Subcutaneous abdominal adipose tissue (tissue), 5 donors: ENCODE measurements at regions not wholly inside any gene's neighbourhood (a gene's known extent, or its start where the extent isn't known, plus 50 kb on each side); places are given as distances from the start of the nearest gene placed in this dataset.

Source experiments
- H3K27ac ChIP-seq: one replicate; pipeline ENCODE4 v1.7.0; 2013; ENCODE audit warnings: low read depth, mild to moderate bottlenecking, inconsistent platforms, low read length, moderate library complexity
- H3K27me3 ChIP-seq, 5 donors: one replicate each; pipeline ENCODE4 v1.7.0; 2013; ENCODE audit warnings: low read length in 5 of 5, inconsistent platforms in 1 of 5; ENCODE audit not compliant: control insufficient read depth in 5 of 5, insufficient read depth in 4 of 5
- H3K36me3 ChIP-seq, 5 donors: one replicate each; pipeline ENCODE4 v1.7.0; 2013; ENCODE audit warnings: low read length in 5 of 5; ENCODE audit not compliant: control insufficient read depth in 5 of 5, insufficient read depth in 5 of 5
- H3K4me1 ChIP-seq, 5 donors: one replicate each; pipeline ENCODE4 v1.7.0; 2013; ENCODE audit warnings: low read length in 5 of 5, mild to moderate bottlenecking in 3 of 5, moderate library complexity in 1 of 5; ENCODE audit not compliant: control insufficient read depth in 5 of 5, insufficient read depth in 5 of 5
- H3K4me3 ChIP-seq, 5 donors: one replicate each; pipeline ENCODE4 v1.7.0; 2013; ENCODE audit warnings: low read length in 5 of 5, low read depth in 1 of 5
- H3K9ac ChIP-seq, 5 donors: one replicate each; pipeline ENCODE4 v1.7.0; 2013; ENCODE audit warnings: low read length in 5 of 5, mild to moderate bottlenecking in 4 of 5, moderate library complexity in 3 of 5
- H3K9me3 ChIP-seq, 5 donors: one replicate each; pipeline ENCODE4 v1.7.0; 2013; ENCODE audit warnings: low read length in 5 of 5; ENCODE audit not compliant: control insufficient read depth in 5 of 5
- donor health status: healthy.
- donor health status: healthy.
- donor health status: healthy.
- donor health status: healthy.
- donor health status: healthy.

DNA sequence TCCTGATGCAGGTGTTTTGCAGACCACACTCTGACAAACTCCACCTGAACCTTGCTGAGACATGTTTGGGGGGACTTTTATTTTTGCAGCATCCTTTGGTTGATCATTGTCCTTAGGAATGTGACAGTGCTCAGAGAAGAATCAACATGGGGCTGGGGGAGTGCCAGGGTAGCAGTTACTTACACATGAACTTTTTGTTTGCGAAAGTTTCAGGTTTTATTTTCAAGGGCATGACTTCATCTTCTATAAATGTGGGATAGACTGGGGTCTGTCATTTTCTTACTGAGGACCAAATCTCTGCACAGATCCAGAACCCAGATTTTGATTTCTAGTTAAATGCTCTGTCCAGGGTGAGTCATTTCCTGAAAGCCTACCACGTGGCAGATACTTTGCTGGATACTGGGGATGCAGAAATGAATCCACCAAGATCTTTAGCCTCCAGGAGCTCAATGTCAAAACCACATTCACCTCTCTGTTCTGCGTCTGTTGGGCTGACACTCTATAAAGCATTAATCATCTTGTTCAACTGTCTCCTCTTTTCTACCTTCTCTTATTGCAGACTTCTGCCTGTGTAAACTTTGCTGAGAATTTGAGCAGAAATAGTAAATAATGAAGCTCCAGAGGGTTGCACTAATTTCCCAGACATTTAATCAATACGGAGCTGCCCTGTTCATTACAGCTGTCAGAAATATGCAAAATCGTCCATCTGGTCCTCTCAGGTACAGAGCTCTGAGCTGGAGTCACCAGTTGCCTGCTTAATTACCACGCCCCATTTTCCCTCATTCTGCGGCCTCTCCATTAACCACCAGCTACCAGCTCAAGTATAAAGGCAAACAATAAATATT, 387.9 kb downstream of the MIAT start:
- no peaks in the 10 kb centered on the region for H3K27me3 ChIP-seq
- no peak overlapping the region for H3K4me3 ChIP-seq
- peaks cover 0 to 5% (median 4%) of the 10 kb centered on the region in 5 donors for H3K9me3 ChIP-seq
- H3K27ac ChIP-seq = no peak overlapping the region
- peaks cover 0 to 8% (median 6%) of the 10 kb centered on the region in 5 donors for H3K4me1 ChIP-seq
- H3K36me3 ChIP-seq = no peaks in the 10 kb centered on the region
- no peak overlapping the region for H3K9ac ChIP-seq

DNA sequence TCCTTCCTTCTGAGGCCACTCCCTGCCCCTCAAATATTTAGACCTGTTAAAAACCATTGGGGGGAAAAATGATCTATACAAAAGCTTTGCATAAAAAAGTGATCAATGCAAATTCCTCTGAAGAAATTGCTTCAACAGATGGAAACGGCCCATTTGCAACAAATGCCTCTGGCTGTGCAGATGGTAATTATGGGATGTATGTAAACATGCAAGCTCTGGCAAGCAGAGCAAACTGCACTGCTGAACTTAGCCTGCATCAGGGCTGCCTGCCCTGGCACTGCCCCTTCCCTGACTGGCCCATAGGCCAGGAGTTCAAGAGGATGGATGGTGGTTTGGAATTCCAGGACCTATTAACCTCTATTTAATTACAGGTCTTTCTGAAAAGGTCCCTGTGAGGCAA, 388.7 kb downstream of the MIAT start:
- H3K27me3 ChIP-seq = no peaks in the 10 kb centered on the region
- H3K36me3 ChIP-seq = no peaks in the 10 kb centered on the region
- peaks cover 0 to 5% (median 4%) of the 10 kb centered on the region in 5 donors for H3K9me3 ChIP-seq
- H3K9ac ChIP-seq = no peak overlapping the region
- H3K4me3 ChIP-seq = no peak overlapping the region
- H3K4me1 ChIP-seq = peaks cover 0 to 8% (median 6%) of the 10 kb centered on the region in 5 donors
- H3K27ac ChIP-seq = no peak overlapping the region

DNA sequence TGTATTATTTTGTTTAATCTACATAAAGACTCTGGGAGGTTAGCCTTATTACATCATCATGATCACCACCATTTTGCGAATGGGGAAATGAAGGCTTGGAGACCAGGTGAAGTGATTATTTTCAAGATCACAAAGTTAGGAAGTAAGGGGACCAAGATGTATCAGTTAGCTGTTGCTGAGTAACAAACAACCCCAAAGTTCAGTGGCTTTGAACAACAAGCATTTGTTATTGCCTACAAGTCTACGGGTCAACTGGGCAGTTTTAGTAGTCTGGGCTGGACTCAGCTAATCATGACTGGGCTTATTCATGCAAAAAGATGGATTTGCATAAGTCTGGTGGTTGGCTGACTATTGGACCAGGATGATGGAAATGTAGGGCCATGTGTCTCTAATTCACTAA, 389.2 kb downstream of the MIAT start:
- Histone ChIP-seq H3K27me3 (no peaks in the 10 kb centered on the region), H3K4me1 (peaks cover 0 to 4% (median 2%) of the 10 kb centered on the region in 5 donors), H3K9me3 (peaks cover 0 to 5% (median 4%) of the 10 kb centered on the region in 5 donors), H3K4me3 (no peak overlapping the region), H3K36me3 (no peaks in the 10 kb centered on the region), H3K27ac (no peak overlapping the region), H3K9ac (no peak overlapping the region)

DNA sequence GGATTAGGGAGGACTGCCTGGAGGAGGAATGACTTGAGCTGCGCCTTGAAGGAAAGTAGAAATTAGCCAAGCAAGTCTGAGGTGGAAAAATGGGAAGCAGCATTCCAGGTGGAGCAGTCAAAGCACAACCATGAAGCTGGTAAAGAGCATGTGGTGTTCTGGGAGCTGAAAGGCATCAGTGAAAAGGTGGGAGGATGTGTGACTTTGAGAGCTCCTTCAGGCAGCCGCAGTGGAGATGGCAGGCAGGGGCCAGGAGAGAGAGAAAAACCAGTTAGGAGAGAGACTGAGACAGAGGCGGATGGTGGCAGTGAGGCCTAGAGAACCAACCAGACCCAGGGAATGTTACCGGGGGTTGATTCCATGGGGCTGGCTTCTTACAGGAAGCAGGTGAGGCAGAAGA, 393.4 kb downstream of the MIAT start:
- Histone ChIP-seq H3K27me3 (no peaks in the 10 kb centered on the region), H3K9ac (no peak overlapping the region), H3K9me3 (peaks cover 0 to 5% (median 4%) of the 10 kb centered on the region in 5 donors), H3K4me1 (no peaks in the 10 kb centered on the region), H3K4me3 (no peak overlapping the region), H3K36me3 (no peaks in the 10 kb centered on the region), H3K27ac (no peak overlapping the region)

DNA sequence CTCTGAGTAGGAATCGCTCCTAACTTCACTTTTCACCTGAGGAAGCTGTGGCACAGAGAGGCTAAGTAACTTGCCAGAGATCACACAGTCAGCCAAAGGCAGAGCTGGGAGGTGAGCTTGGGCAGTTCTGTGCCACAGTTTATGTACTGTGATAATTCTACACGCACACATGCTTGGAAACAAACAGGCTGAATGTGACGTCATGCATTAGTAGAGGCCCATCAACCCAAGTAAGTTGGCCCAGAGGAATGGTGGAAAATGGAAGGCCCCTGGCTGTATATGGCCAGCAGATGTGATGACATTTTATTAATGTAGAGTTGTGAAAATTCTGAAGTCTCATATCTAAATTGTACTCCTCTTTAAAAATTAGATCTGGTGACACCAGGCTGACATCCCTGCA, 394.0 kb downstream of the MIAT start:
- H3K9ac ChIP-seq = no peak overlapping the region
- peaks cover 0 to 5% (median 4%) of the 10 kb centered on the region in 5 donors for H3K9me3 ChIP-seq
- no peaks in the 10 kb centered on the region for H3K4me1 ChIP-seq
- no peaks in the 10 kb centered on the region for H3K36me3 ChIP-seq
- no peaks in the 10 kb centered on the region for H3K27me3 ChIP-seq
- no peak overlapping the region for H3K4me3 ChIP-seq
- H3K27ac ChIP-seq = no peak overlapping the region

DNA sequence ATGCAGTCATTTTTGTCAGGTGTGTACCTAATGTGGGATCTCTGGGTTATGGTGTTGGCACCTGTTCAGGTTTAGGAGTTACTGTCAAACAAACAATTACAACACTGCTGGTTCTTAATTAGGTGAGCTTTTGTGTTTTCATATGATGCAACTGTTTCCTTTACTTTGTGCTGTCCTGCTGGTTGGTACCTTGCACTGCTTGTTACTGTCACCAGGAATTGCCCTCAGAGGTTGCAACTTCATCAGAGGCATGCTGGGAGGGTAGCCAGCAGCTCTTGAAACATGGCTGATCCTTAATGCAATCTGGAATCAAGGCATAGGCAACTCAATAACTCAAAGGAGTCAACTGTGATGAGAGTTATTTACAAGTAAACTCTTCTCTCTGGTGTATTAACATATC, 400.3 kb downstream of the MIAT start:
- no peak overlapping the region for H3K9ac ChIP-seq
- peaks cover 0 to 4% (median 0%) of the 10 kb centered on the region in 5 donors for H3K27me3 ChIP-seq
- no peak overlapping the region for H3K4me3 ChIP-seq
- H3K4me1 ChIP-seq = no peaks in the 10 kb centered on the region
- no peak overlapping the region for H3K27ac ChIP-seq
- H3K9me3 ChIP-seq = no peaks in the 10 kb centered on the region
- H3K36me3 ChIP-seq = no peaks in the 10 kb centered on the region

DNA sequence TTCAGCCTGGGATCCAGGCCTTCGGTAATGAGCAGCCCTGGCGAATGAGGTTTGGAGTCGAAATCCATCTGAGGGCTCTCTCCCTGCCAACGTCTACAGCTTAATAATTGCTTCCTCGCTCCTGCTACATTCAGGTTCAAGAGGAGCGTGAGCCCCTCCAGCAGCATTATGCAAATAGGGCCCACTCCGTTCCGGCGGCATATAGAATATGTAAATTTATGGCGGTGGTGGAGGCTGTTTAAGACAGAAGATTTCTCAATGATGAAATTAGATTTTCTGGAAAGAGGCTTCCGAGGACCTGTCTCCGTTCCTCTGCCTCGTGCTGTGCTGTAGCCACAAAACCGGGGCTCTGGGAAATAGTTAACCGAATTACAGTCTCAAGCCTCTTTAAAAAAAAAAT, 402.8 kb downstream of the MIAT start:
- H3K27ac ChIP-seq = no peak overlapping the region
- no peak overlapping the region for H3K9ac ChIP-seq
- H3K4me1 ChIP-seq = peaks cover 0 to 3% (median 0%) of the 10 kb centered on the region in 5 donors
- peaks cover 0 to 10% (median 4%) of the 10 kb centered on the region in 5 donors for H3K27me3 ChIP-seq
- no peak overlapping the region for H3K4me3 ChIP-seq
- no peaks in the 10 kb centered on the region for H3K9me3 ChIP-seq
- no peaks in the 10 kb centered on the region for H3K36me3 ChIP-seq

DNA sequence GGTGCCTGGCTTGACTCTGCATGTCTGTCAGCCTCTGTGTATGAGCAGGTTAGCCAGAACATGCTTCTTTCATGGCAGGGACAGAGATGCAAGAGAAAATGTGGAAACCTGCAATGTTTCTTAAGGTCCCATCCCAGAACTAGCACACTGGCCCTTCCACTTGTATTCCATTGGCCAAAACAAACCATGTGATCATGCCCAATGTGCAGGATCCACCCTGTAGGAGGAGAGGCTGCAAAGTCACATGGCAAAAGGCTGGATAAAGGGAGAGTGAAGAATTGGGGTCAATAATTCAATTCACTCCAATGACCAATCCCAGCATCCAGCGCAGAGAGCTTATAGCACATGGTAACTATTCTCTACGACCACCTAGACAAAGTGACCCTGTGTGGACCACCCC, 405.5 kb downstream of the MIAT start:
- Histone ChIP-seq H3K27ac (no peak overlapping the region), H3K4me3 (no peak overlapping the region), H3K9me3 (no peaks in the 10 kb centered on the region), H3K27me3 (peaks cover 0 to 12% (median 6%) of the 10 kb centered on the region in 5 donors), H3K9ac (no peak overlapping the region), H3K36me3 (no peaks in the 10 kb centered on the region), H3K4me1 (peaks cover 0 to 3% (median 0%) of the 10 kb centered on the region in 5 donors)

DNA sequence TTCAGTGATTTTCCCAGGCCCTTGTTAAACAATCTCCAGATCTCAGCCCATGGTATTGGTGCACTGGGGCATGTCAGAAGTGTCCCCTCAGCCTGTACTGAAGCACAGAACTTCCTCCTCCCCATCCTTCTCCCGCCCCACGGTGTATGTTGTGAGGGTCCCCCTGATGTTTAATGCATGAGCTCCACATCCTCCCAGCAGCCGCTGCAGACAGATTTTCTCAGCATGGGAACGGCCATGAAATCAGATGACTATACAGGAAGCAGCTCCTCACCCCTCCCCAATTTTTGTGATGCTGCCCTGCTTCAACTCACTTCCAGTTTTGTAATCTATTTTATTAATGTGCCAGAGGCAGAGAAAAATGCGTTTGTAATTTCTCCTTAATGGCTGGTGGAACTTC, 406.0 kb downstream of the MIAT start:
- H3K36me3 ChIP-seq = no peaks in the 10 kb centered on the region
- peaks cover 0 to 3% (median 0%) of the 10 kb centered on the region in 5 donors for H3K4me1 ChIP-seq
- H3K27me3 ChIP-seq = peaks cover 0 to 12% (median 6%) of the 10 kb centered on the region in 5 donors
- no peaks in the 10 kb centered on the region for H3K9me3 ChIP-seq
- no peak overlapping the region for H3K27ac ChIP-seq
- H3K4me3 ChIP-seq = no peak overlapping the region
- H3K9ac ChIP-seq = no peak overlapping the region

DNA sequence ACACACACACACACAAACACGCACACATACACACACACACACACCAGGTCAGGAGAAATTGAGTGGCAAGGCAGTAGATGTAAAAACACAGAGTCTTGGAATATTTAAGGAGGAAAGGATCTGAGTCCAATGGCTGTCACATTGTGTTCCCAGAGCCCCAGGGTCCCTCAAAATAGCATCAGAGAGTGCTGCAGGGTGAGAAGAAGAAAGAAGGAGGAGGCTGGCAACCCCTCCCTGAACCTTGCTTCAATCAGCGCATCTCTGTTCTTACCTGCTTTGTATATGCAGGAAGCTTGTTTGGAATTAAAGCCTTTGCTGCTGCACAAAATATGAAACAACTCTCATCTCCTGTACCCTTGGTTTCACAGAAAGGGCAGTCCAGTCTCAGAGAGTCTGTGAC, 406.5 kb downstream of the MIAT start:
- Histone ChIP-seq H3K9me3 (no peaks in the 10 kb centered on the region), H3K36me3 (no peaks in the 10 kb centered on the region), H3K4me1 (peaks cover 0 to 3% (median 0%) of the 10 kb centered on the region in 5 donors), H3K4me3 (no peak overlapping the region), H3K27me3 (peaks cover 0 to 12% (median 6%) of the 10 kb centered on the region in 5 donors), H3K27ac (no peak overlapping the region), H3K9ac (no peak overlapping the region)
